Tongue (tissue), 1 donor: ENCODE measurements at regions not wholly inside any gene's neighbourhood (a gene's known extent, or its start where the extent isn't known, plus 50 kb on each side); places are given as distances from the start of the nearest gene placed in this dataset.

Experiments used
- DNase-seq: peaks from one replicate; pipeline ENCODE4 v3.0.0-alpha.2; 2015

DNA sequence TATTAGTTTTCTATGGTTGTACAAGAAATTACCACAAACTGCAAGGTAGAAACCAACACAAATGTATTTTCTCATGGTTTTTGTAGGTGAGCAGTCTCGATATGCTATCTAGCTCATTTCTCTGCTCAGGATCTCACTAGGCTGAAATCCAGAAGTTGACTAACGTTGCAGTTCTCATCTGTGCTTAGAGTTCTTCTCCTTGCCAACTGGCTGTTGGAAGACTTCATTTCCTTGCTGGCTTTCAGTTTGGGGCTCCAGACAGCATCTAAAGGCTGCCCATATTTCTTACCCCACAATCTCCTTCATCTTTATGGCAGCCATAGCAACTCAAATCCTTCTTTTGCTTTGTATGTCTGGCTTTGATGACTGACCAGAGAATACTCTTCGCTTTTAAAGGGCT lies 362.6 kb upstream of the ADGRL4 start:
- DNase-seq, result no peak

DNA sequence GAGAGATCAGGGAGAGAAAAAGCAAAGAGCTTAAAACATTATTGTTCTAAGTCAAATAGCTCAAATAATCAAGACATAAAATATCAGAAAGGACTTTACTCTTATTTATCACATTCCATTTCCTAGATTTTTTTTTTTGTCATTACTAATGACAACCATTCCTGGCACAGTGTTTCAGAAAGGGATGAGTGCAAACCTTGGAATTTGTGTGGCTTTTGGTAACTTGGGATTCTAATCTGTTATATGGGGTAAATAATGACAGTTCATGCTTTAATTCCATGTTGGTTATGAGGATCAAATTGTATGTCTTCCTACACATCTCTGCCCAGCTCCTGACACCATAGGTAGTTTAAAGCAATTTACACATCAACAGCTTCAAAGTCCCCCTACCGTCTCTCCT lies 358.4 kb upstream of the ADGRL4 start:
- DNase-seq, result no peak

DNA sequence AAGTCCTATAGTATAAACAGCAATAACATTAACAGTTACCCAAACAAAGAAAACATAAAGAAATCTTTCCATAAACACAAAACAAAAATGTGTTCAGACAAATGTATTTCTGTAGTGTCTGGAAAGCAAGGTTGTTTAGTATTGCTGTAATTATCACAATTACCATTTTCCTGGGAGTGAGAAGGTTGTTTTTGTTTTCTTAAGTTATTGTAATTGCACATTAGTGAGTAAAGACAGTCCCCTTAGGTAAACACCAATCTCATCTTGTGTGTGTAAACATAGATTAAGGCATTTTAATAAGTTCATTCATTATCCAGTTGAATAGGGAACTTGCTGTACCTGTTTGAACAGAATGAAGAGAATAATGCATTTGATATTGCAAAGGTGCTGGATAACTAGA lies 356.9 kb upstream of the ADGRL4 start:
- DNase-seq, result peak; percentile 17

DNA sequence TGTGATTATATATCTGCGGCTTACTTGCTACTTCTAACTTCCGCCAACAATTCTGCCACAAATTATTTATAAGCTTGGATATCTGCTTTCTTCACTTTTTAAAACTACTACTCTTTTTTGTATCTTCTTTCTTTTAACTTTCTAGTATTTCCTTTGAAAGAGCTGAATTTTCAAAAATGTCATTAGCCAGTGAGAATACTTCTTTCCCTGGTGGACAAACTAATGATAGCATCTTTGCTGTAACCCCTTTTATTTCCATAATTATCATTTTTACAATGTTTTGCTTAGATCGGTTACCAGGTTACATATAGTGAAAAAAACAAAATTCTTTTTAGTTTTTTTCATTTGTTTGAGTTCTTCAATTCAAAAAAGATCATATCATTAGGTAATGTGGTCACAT lies 355.9 kb upstream of the ADGRL4 start:
- DNase-seq, result no peak

DNA sequence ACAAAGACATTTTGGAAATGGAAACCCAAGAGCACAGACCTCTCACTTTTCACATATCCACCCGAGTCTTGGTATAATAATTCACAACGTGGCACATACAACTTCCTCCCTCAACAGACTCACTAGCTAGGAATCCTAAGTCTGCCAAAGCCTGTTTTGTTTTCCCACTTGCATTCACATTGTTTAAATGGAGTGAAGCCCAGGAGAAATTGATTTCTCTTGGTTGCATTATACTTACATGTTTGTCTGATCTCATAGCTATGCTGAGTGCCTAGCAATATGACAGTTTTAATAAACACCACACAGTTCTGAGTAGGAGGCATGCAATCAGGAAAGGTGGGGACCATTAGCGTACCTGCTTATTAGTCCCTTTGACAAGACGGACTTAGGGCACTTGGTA lies 348.6 kb upstream of the ADGRL4 start:
- peak; percentile 30 for DNase-seq

DNA sequence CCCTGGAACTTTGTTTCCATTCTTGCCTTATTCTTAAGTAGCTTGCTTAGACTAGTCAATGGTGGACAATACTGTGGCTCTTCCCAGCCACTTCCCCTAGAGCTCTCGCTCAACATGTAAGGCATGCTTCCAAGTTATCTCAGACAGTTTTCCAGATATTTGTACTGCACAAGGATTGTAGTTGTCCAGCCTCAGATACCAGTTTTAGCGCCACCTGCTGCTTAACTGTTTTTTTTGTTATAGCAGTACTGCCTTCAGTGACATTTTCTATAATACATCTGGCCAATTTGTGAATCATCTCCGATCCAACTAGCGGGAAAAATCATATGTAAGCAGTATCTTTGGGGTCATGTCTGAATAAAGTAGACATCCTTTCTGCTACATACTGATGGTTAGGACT lies 346.7 kb upstream of the ADGRL4 start:
- peak; percentile 13 for DNase-seq

DNA sequence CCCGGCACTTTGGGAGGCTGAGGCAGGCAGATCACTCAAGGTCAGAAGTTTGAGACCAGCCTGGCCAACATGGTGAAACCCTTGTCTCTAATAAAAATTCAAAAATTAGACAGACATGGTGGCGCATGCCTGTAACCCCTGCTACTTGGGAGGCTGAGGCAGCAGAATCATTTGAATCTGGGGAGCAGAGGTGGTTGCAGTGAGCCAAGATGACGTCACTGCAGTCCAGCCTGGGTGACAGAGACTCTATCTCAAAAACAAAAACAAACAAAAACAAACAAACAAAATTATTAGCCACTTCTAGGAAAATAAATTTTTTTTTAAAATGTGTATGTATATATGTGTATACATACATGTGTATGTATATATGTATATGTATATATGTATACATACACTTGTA lies 320.3 kb upstream of the ADGRL4 start:
- no peak for DNase-seq

DNA sequence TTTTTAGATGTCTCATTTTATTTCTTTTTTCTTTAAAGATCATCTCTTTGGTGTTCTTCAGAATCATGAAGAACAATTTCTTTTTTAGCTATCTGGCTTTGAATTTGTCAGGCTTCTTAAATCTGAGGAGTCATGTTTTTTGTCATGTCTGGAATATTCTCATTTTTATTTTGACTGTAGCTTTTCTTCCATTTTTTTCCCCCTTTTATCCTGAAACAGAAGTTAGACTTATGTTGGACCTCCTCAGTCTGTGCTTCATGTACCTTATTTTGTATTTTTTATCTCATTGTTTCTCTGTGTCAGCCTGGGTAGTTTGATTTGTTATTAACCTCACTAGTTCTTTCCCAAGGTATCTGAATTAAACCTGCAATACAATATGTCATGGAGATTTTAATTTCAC lies 319.2 kb upstream of the ADGRL4 start:
- no peak for DNase-seq

DNA sequence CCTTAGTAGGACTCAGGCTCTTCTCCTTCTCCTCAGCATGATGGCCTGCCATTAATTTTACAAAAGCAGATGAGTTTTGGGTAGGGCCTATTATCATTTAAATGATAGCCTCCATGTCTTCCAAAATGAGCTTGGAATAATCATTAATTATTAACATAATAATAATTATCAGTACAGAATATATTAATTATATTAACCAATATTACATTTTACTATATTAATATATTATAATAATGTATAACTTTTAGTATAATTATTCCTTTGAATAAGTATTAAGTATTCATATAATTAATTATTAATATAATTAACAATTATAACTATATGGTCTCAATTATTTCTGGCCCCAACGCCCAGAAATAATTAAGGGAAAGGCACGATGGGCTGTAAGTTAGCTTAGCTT lies 318.6 kb upstream of the ADGRL4 start:
- DNase-seq, result no peak

DNA sequence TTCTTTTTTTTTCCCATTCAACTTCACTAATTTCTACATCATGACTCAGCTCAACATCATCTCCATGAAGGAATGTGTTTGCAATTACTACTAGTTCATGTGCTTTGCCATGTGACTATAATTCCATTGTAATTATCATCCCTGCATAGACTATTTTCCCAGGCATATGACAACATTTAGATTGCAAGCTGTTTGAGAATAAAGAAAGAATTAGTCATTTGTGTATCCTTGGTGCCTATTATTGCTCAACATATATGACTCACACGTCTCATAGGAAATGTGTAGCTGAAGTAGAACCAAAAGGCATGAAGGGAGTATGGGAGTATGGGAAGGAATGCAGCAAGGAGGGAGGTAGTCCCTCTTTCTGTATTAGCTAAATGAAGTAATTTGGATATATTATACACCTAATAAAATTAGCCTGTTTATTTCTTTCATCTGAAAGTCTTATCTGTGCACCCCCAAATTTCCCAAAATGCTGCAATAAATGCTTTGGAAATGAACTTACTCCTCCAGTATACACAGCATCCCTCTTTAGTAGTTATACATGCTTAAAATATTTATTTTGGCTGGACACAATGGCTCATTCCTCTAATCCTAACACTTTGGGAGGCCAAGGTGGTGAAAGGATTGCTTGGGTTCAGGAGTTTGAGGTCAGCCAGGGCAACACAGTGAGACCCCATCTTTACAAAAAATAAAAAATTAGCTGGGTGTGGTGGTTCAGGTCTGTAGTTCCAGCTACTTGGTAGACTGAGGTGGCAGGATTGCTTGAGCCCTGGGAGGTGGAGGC lies 316.9 kb upstream of the ADGRL4 start:
- no peak for DNase-seq

DNA sequence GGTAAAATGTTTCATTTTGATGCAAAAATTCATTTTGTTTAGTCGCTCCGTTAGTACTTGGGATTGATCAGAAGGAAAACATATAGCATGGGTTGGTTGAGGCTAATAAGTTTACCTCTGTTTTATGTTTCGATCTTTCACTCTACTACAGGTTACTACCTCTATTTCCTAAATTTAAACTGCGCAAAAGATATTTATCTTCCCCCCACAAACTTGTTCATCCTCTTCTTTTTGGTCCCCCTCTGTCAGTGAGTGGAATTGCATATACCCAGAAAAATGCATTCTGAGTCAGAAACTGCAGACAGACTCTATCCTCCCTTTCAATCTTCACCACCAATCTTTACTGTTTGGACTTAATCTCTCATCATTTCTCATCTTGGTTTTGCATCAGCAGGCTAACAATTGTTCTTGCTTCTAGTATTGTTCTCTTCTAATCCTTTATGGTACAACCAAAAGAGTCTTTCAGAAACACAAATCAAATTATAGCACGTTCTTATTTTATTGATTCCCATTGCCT lies 316.0 kb upstream of the ADGRL4 start:
- DNase-seq, result no peak

DNA sequence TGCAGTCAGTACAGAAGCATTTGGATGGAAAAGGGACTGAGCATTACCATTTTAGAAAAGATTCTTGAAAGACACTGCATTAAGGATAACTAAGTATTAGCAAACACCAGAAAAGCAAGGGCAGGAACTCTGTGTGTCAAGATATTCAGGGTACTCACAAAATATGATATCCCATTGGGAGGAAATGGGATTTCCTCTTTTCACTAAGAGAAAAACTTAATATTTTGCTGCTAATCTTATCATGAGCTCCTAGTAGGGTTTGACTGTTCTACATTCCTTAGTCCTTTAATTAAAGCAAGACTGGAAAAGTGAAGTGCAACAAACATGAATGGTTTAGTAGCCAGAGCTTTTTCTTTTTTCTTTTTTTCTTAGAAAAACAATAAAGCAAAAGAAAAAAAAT lies 305.9 kb upstream of the ADGRL4 start:
- no peak for DNase-seq

DNA sequence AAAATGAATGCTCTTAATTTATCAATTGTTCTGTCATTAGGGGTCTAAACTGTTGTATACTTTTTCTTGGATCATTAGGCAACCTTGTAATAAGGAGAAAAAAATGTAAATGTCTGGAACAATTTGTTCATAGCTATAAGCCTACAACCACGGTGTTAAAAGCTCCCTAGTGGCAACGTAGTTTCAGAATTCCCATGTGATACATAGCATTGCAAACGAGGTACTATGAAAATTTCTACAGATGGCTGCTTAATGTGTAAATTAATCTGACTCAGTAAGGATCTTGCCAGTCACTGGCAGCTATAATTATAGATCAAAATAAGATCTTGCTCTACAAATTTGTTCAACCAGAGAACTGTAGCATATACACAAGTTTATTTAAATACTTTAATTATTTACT lies 304.1 kb upstream of the ADGRL4 start:
- no peak for DNase-seq

DNA sequence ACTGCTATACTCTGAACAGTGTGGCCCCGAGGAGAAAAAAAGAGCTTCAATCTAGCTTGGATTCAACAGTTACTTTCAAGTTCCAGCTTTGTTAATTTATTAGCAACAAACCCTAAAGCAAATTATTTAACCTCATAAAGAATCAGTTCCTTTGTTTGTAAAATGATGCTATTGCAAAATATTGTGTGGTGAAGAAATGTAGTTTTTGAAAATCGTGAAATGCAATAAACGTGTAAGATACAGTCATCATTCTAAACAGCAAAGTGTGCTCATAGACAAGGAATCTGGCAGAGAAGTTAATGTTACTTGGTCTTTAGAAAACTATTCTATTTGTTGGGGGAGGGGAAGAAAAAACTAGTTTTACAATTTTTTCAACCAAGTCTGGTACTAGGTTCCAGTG lies 297.6 kb upstream of the ADGRL4 start:
- no peak for DNase-seq

DNA sequence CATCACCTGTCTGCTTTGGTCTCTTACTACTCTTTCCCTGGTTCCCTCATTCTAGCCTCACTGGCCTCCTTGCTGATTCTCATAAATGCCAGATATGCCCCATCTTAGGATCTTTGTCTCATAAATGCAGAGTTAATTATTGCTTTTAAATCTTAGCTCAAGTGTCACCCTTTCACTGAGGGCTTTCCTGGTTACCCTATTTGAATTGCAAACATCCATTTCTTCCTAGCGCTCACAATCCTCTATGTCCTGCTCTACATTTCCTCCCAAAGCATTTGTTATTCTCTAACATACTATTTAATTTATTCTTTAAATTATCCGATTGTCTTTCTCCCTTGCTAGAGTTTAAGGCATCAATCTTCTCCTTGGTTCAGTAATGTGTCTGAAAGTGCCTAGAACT lies 296.5 kb upstream of the ADGRL4 start:
- no peak for DNase-seq

DNA sequence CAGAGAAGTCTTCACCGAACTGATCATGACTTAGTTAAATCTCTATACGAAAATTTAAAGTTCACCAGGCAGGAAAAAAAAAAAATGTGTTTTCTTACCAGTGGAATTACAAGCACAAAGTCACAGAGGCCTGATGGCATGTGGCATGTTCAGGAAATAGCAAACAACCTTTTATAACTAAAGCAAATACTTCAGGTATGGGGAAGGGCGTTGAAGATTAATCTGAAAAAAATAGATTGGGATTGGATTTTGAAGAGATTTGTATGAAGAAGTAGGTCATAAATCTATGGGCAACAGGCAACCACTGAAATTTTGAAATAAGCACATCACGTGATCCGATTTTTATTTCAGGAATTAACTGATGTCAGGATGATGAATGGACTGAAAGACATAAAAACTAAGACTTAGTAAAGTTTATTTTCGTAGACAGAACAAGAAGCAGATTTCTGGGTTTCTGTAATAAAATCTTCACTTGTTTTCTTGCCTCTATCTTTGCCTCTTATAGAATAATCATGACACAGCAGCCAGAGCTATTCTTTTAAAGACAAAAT lies 295.9 kb upstream of the ADGRL4 start:
- DNase-seq, result no peak

DNA sequence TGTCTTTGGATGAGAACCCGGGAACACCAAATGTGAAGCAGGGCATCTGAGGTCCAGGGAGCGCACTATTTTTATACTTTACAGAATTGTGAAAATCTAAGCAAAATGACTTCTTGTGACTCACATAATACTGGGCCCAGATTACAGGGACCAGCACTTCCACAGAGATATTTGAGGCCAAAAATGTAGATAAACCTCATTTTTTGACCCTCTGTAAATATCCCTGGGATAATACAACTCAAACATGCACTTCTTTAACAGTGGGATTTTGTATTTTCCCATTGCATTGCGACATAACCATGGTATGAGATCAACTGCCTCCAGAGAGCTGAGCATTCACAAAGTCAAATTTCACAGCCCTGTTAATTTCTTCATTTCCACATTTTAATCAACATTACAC lies 289.4 kb upstream of the ADGRL4 start:
- DNase-seq, result no peak

DNA sequence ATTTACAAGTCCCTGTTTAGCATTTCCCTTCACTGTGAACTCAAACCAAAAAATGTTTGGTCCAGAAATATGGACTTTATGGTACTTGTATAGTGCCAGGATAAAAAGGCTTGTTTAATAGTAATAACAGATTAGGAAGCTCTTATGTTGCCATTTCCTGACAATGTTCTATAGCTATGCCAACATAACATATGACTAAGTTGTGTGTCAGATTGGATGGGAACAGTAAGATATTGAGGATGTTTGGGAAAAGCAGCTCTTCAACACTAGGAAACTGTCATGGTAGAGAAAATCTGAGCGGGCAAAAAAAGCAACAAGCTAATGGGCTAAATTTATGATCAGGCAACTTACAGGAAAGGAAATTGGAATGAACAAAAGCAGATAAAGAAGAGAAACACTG lies 287.1 kb upstream of the ADGRL4 start:
- DNase-seq, result no peak

DNA sequence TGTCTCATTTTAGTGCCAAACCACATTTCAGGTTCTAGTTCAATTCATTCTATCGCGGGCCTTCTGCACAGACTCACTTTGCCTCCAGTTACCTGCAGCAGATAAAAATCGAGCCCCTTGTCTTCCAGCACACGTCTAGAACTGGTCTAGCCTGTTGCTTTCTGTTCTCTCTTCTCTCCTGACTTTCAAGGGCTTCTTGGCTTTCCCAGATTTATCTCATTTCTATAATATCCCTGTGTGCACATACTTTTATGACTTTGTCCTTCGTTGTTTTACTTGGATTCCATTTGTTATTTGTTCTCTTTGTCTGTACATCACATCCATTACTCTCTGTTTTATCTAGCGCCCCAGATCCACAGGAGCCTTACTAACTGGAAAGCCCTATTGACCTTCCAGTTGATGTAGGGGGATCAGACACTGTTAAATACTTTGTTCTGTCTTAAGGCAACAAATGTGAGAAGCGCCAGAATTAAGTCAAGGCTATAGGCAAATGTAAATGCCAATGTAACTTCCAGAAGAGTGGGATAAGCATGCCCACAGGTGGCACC lies 284.5 kb upstream of the ADGRL4 start:
- DNase-seq, result no peak

DNA sequence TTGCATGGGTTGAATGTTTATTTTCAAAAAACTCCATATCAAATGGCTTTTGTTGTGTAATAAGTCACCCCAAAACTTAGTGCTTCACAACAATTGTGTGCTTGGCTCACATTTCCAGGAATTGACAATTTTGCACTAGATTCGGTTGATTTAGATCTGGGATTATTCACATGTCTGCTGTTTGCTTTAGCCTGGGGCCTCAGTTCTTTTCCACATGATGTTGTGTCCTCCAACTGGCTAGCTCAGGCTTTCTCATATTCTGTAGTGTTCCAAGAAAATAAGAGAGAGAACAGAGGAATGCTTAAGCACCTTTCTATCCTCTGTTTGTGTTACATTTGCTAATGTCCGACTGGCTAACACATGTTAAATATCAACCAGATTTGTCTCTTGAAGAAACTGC lies 281.5 kb upstream of the ADGRL4 start:
- DNase-seq, result no peak

DNA sequence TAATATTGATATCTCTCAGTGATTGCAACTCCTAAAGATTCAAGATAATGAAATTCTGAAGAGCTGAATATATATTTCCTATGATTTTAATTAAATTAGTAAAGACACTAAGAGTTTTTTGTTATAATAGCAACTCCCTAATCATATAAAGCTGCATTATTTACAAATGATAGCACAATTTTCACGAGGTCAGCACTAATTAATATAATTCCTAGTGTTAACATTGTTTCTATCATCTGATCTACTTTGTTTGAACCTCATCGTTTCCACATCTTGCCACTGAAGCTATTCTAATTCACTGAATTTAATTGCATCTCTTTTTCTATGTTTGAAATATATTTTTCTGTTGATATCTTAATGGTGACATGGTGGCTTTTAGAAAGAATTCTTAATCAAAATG lies 279.1 kb upstream of the ADGRL4 start:
- DNase-seq, result no peak

DNA sequence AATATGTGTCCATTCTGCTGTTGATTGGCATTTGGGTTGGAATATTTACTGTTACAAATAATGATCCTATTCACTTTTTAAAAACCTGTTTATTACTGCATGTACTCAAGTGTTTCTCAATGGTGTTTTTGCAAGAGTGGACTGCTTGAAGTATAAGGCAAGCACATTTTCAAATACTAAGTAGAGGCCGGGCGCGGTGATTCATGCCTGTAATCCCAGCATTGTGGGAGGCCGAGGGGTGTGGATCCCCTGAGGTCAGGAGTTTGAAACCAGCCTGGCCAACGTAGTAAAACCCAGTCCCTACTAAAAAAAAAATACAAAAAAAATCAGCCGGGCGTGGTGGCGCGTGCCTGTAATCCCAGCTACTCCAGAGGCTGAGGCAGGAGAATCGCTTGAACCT lies 276.9 kb upstream of the ADGRL4 start:
- DNase-seq, result no peak

DNA sequence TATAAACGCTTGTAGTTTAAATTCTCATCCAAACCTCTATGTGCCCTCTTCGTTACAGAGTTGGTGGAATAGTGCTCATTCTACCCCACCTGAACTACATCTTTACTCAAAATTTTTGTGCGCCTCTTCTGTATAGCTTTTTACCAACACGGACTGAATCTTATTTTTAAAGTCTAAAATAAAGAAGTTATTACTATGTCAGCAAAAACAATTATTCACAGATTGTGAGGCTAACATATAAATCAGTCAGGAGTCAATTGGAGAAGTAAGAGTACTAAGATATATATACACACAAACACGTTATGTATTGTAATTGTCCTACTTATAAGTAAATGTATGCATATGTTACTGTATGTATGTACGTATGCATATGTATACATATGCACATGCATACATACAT lies 274.9 kb upstream of the ADGRL4 start:
- no peak for DNase-seq

DNA sequence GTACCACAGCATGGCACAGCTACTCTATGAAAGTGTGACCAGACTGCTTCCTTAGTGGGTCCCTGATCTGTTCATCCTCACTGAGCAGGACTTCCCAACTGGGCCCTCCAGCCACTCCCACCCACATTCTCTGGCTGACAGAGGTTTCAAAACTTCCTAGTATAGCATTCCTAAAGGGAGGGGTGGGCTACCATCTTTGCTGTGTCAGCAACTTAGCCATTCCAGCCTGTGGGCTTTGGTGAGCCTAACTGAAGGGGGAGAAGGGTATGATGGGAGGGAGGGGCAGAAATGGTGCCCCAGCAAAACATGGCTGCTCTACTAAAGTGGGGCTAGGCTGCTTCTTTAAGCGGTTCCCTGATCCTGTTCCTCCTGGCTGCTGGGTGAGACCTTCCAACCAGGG lies 265.2 kb upstream of the ADGRL4 start:
- DNase-seq, result no peak
